DOHH2 (cell line): ENCODE measurements at regions not wholly inside any gene's neighbourhood (a gene's known extent, or its start where the extent isn't known, plus 50 kb on each side); places are given as distances from the start of the nearest gene placed in this dataset.
"Not testable (repeated sequence)": the region's sequence is repeated elsewhere in the genome, so short reads cannot be mapped to it uniquely, and the experiment has no call there.

ENCODE experiments used
- H3F3A ChIP-seq: fragments of 200-600 bp; sonication (generic), shearing (Covaris generic); 2 replicates; pipeline ENCODE4 v1.6.0; 2016; ENCODE audit warnings: antibody characterized with exemption, mild to moderate bottlenecking; ENCODE audit not compliant: control insufficient read depth, insufficient read depth
- H3K27ac ChIP-seq: fragments of 200-600 bp; sonication (generic); 2 replicates; pipeline ENCODE4 v1.5.1; 2014; ENCODE audit warnings: low read depth, mild to moderate bottlenecking, low read length, moderate library complexity
- H3K27me3 ChIP-seq: fragments of 200-600 bp; sonication (generic); 2 replicates; pipeline ENCODE4 v1.6.1; 2014; ENCODE audit warnings: mild to moderate bottlenecking, low read length, mixed read lengths; ENCODE audit not compliant: control insufficient read depth
- H3K36me3 ChIP-seq: fragments of 200-600 bp; sonication (generic); 2 replicates; pipeline ENCODE4 v1.6.1; 2014; ENCODE audit warnings: mild to moderate bottlenecking, low read length, moderate library complexity, mixed read lengths; ENCODE audit not compliant: control insufficient read depth
- H3K4me1 ChIP-seq: fragments of 200-600 bp; sonication (generic); 2 replicates; pipeline ENCODE4 v1.6.1; 2014; ENCODE audit warnings: mild to moderate bottlenecking, low read length, mixed read lengths; ENCODE audit not compliant: control insufficient read depth
- H3K4me2 ChIP-seq: fragments of 200-600 bp; sonication (generic); 2 replicates; pipeline ENCODE4 v1.6.0; 2014; ENCODE audit warnings: mild to moderate bottlenecking, low read length, moderate library complexity
- H3K4me3 ChIP-seq: fragments of 200-600 bp; sonication (generic); 2 replicates; pipeline ENCODE4 v1.5.1; 2014; ENCODE audit warnings: mild to moderate bottlenecking, low read length, mixed read lengths
- H3K79me2 ChIP-seq: fragments of 200-600 bp; sonication (generic); 2 replicates; pipeline ENCODE4 v1.6.1; 2014; ENCODE audit warnings: mild to moderate bottlenecking, low read length, mixed read lengths; ENCODE audit not compliant: control insufficient read depth
- H3K9me2 ChIP-seq: fragments of 200-600 bp; sonication (generic); replicated peaks from 2 replicates; pipeline ENCODE4 v1.6.1; 2014; ENCODE audit warnings: mild to moderate bottlenecking, low read length, mixed read lengths; ENCODE audit not compliant: control insufficient read depth
- H3K9me3 ChIP-seq: fragments of 200-600 bp; sonication (generic); 2 replicates; pipeline ENCODE4 v1.6.1; 2014; ENCODE audit warnings: antibody characterized with exemption, low read length, mixed read lengths; ENCODE audit not compliant: control insufficient read depth, insufficient read depth
- H4K20me1 ChIP-seq: fragments of 200-600 bp; sonication (generic); 2 replicates; pipeline ENCODE4 v1.6.0; 2014; ENCODE audit warnings: low read depth, mild to moderate bottlenecking, antibody characterized with exemption, low read length, moderate library complexity; ENCODE audit not compliant: control insufficient read depth, insufficient read depth
- EZH2phosphoT487 ChIP-seq: fragments of 200-600 bp; sonication (generic); IDR thresholded peaks from 2 replicates; pipeline ENCODE4 v1.6.1; 2017; ENCODE audit warnings: borderline replicate concordance, mild to moderate bottlenecking, antibody characterized with exemption, low read length, moderate library complexity, mixed read lengths
- TF ChIP-seq, protein P1 (sequence below): fragments of 200-600 bp; sonication (generic); IDR thresholded peaks from one replicate; pipeline ENCODE4 v1.5.1; 2014; ENCODE audit warnings: antibody characterized with exemption, mild to moderate bottlenecking, low read depth, low read length; ENCODE audit not compliant: poor library complexity, severe bottlenecking

- Histone ChIP-seq H3K4me2 (no peak overlapping the region), H3K9me3 (no peaks in the 10 kb centered on the region), H3K27ac (no peak overlapping the region), H3K4me3 (no peak overlapping the region), H3K79me2 (no peaks in the 10 kb centered on the region), H3K4me1 (no peaks in the 10 kb centered on the region), H3K36me3 (no peaks in the 10 kb centered on the region), H3K9me2 (no peaks in the 10 kb centered on the region), H4K20me1 (no peaks in the 10 kb centered on the region), H3F3A (no peaks in the 10 kb centered on the region), H3K27me3 (no peaks in the 10 kb centered on the region)
- TF ChIP-seq EZH2phosphoT487: no peak
- TF ChIP-seq, protein P1, sequence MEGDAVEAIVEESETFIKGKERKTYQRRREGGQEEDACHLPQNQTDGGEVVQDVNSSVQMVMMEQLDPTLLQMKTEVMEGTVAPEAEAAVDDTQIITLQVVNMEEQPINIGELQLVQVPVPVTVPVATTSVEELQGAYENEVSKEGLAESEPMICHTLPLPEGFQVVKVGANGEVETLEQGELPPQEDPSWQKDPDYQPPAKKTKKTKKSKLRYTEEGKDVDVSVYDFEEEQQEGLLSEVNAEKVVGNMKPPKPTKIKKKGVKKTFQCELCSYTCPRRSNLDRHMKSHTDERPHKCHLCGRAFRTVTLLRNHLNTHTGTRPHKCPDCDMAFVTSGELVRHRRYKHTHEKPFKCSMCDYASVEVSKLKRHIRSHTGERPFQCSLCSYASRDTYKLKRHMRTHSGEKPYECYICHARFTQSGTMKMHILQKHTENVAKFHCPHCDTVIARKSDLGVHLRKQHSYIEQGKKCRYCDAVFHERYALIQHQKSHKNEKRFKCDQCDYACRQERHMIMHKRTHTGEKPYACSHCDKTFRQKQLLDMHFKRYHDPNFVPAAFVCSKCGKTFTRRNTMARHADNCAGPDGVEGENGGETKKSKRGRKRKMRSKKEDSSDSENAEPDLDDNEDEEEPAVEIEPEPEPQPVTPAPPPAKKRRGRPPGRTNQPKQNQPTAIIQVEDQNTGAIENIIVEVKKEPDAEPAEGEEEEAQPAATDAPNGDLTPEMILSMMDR: no peak
These were observed 723.8 kb downstream of the MECOM start for GRCh38 chr3:168939651-168940238.

DNA sequence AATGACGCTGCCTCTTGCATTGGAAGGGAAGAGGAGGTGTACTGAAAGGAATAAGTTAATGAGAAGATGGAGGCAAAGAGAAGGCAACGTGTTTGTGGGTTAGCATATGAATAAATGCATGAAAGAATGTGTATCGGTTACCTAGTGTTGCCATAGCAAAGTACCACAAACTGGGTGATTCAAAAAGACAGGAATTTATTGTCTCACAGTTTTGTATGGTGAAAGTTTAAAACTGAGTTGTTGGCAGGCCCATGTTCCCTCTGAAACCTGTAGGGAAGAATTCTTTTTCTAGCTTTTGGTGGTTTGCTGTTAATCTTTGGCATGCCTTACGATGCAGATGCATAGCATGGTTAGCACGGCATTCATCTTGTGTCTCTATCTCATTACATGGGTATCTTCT lies 729.9 kb downstream of the MECOM start:
- Histone ChIP-seq H3K4me3 (no peak overlapping the region), H3K9me2 (no peaks in the 10 kb centered on the region), H3K27me3 (no peaks in the 10 kb centered on the region), H3F3A (no peaks in the 10 kb centered on the region), H3K27ac (no peak overlapping the region), H3K4me1 (no peaks in the 10 kb centered on the region), H3K9me3 (no peaks in the 10 kb centered on the region), H4K20me1 (no peaks in the 10 kb centered on the region), H3K79me2 (no peaks in the 10 kb centered on the region), H3K36me3 (no peaks in the 10 kb centered on the region), H3K4me2 (no peak overlapping the region)
- TF ChIP-seq, protein P1: no peak
- TF ChIP-seq EZH2phosphoT487: no peak

DNA sequence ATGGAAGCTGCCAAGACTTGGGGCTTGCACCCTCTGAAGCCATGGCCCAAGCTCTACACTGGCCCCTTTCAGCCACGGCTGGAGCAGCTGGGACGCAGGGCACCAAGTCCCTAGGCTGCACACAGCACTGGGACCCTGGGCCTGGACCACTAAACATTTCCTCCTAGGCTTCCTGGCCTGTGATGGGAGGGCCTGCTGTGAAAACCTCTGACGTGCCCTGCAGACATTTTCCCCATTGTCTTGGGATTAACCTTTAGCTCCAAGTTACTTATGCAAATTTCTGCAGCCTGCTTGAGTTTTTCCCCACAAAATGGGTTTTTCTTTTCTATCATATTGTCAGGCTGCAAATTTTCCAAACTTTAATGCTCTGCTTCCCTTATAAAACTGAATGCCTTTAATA lies 733.5 kb downstream of the MECOM start:
- H4K20me1 ChIP-seq, H3K4me1 ChIP-seq, H3K4me3 ChIP-seq, H3K4me2 ChIP-seq, H3K27ac ChIP-seq, H3K9me2 ChIP-seq, H3K9me3 ChIP-seq, H3K27me3 ChIP-seq, H3F3A ChIP-seq, H3K36me3 ChIP-seq, H3K79me2 ChIP-seq: not testable (repeated sequence)

- no peaks in the 10 kb centered on the region for H3K9me3 ChIP-seq
- H3F3A ChIP-seq: no peaks in the 10 kb centered on the region
- no peaks in the 10 kb centered on the region for H3K27me3 ChIP-seq
- no peak overlapping the region for H3K27ac ChIP-seq
- H4K20me1 ChIP-seq: no peaks in the 10 kb centered on the region
- H3K4me3 ChIP-seq: no peak overlapping the region
- H3K4me2 ChIP-seq: no peak overlapping the region
- H3K79me2 ChIP-seq: no peaks in the 10 kb centered on the region
- TF ChIP-seq EZH2phosphoT487: no peak
- TF ChIP-seq, protein P1: no peak
- no peaks in the 10 kb centered on the region for H3K9me2 ChIP-seq
- H3K4me1 ChIP-seq: no peaks in the 10 kb centered on the region
- H3K36me3 ChIP-seq: no peaks in the 10 kb centered on the region
These were observed 737.1 kb downstream of the MECOM start for GRCh38 chr3:168926426-168926825.
